ENCODE measurements at regions not wholly inside any gene's neighbourhood (a gene's known extent, or its start where the extent isn't known, plus 50 kb on each side); places are given as distances from the start of the nearest gene placed in this dataset.
"Not testable (repeated sequence)": the region's sequence is repeated elsewhere in the genome, so short reads cannot be mapped to it uniquely, and the experiment has no call there.

GRCh38 chr3:186453531-186453930 is 90.6 kb downstream of the CRYGS start:
- no peak for DNase-seq

GRCh38 chr3:186452517-186452916 is 90.5 kb upstream of the DGKG start:
- no peak for DNase-seq

GRCh38 chr3:186451371-186451770 is 89.3 kb upstream of the DGKG start:
- no peak for DNase-seq

- DNase-seq = no peak
Measured at GRCh38 chr3:186444974-186445373, 82.9 kb upstream of the DGKG start.

- no peak for DNase-seq
Measured at GRCh38 chr3:186444288-186444687, 82.3 kb upstream of the DGKG start.

- not testable (repeated sequence) for DNase-seq
Measured at GRCh38 chr3:186442979-186443378, 80.9 kb upstream of the DGKG start.

- DNase-seq = no peak
Measured at GRCh38 chr3:186442162-186442561, 80.1 kb upstream of the DGKG start.

- no peak for DNase-seq
Measured at GRCh38 chr3:186440891-186441290, 78.9 kb upstream of the DGKG start.

GRCh38 chr3:186439725-186440124 is 77.7 kb upstream of the DGKG start:
- DNase-seq = no peak

- DNase-seq = not testable (repeated sequence)
Measured at GRCh38 chr3:186435332-186435731, 73.3 kb upstream of the DGKG start.

- DNase-seq = no peak
Measured at GRCh38 chr3:186432944-186433732, 71.1 kb upstream of the DGKG start.

GRCh38 chr3:186432189-186432588 is 70.2 kb upstream of the DGKG start:
- no peak for DNase-seq

GRCh38 chr3:186427627-186428281 is 65.7 kb upstream of the DGKG start:
- no peak for DNase-seq

GRCh38 chr3:186425788-186426730 is 64.0 kb upstream of the DGKG start:
- no peak for DNase-seq

- DNase-seq = no peak
Measured at GRCh38 chr3:186421946-186422345, 59.9 kb upstream of the DGKG start.

GRCh38 chr3:186418671-186419145 is 56.7 kb upstream of the DGKG start:
- no peak for DNase-seq

GRCh38 chr3:186417791-186418190 is 55.8 kb upstream of the DGKG start:
- no peak for DNase-seq

GRCh38 chr3:186414735-186415419 is 52.8 kb upstream of the DGKG start:
- no peak for DNase-seq

GRCh38 chr3:186413615-186414415 is 51.8 kb upstream of the DGKG start:
- DNase-seq = no peak

- DNase-seq = no peak
Measured at GRCh38 chr3:186411994-186412393, 50.0 kb upstream of the DGKG start.

Data from 8988T (cell line).